ENCODE measurements at regions not wholly inside any gene's neighbourhood (a gene's known extent, or its start where the extent isn't known, plus 50 kb on each side); places are given as distances from the start of the nearest gene placed in this dataset.

- H3K9ac ChIP-seq (ENCODE audit: low read length): no peak overlapping the region
- H3F3A ChIP-seq (ENCODE audit: insufficient read depth, low read length, poor library complexity, severe bottlenecking): no peaks in the 10 kb centered on the region
- no peak overlapping the region for H3K4me2 ChIP-seq (ENCODE audit: low read length)
- H3K27me3 ChIP-seq (ENCODE audit: insufficient read depth, low read depth, low read length): no peaks in the 10 kb centered on the region
- no peaks in the 10 kb centered on the region for H4K20me1 ChIP-seq (ENCODE audit: insufficient read depth)
- no peaks in the 10 kb centered on the region for H3K9me2 ChIP-seq (ENCODE audit: insufficient read depth, low read length)
- H2AFZ ChIP-seq (ENCODE audit: low read depth, low read length): no peak overlapping the region
- H3K9me3 ChIP-seq (ENCODE audit: low read length): no peaks in the 10 kb centered on the region
- H3K79me2 ChIP-seq (replicated peaks; ENCODE audit: insufficient read depth, low read length): no peaks in the 10 kb centered on the region
- H3K4me3 ChIP-seq (ENCODE audit: low read length): no peak overlapping the region
- H3K27ac ChIP-seq (ENCODE audit: low read length): no peak overlapping the region
- H3K36me3 ChIP-seq (ENCODE audit: insufficient read depth, low read length): no peaks in the 10 kb centered on the region
- TF ChIP-seq EZH2 (IDR thresholded peaks at IDR 0.05; ENCODE audit: borderline replicate concordance, insufficient read depth, low read length, poor library complexity, severe bottlenecking): no peak
- no peak for TF ChIP-seq SMC3 (conservative IDR thresholded peaks at IDR 0.05; ENCODE audit: poor library complexity)
- no peak for TF ChIP-seq REST (IDR thresholded peaks at IDR 0.05; ENCODE audit: borderline replicate concordance)
- TF ChIP-seq POLR2AphosphoS5 (IDR thresholded peaks at IDR 0.05): no peak
- no peak for TF ChIP-seq CTCF (IDR thresholded peaks at IDR 0.05; ENCODE audit: poor library complexity, severe bottlenecking)
- no peak for TF ChIP-seq MXI1 (conservative IDR thresholded peaks at IDR 0.05; ENCODE audit: poor library complexity, severe bottlenecking)
- no peak for TF ChIP-seq TAF1 (IDR thresholded peaks at IDR 0.05; ENCODE audit: low read depth)
- TF ChIP-seq RAD21 (conservative IDR thresholded peaks at IDR 0.05): no peak
- no peak for TF ChIP-seq EP300 (conservative IDR thresholded peaks at IDR 0.05; ENCODE audit: poor library complexity, severe bottlenecking)
These were observed 516.7 kb downstream of the C6orf118 start for GRCh38 chr6:164792666-164793065.

GRCh38 chr6:164791498-164791897 is 517.9 kb downstream of the C6orf118 start:
- H3K4me3 ChIP-seq (ENCODE audit: low read length): no peak overlapping the region
- H3K36me3 ChIP-seq (ENCODE audit: insufficient read depth, low read length): no peaks in the 10 kb centered on the region
- H4K20me1 ChIP-seq (ENCODE audit: insufficient read depth): no peaks in the 10 kb centered on the region
- H3K9ac ChIP-seq (ENCODE audit: low read length): no peak overlapping the region
- no peaks in the 10 kb centered on the region for H3K27me3 ChIP-seq (ENCODE audit: insufficient read depth, low read depth, low read length)
- TF ChIP-seq SMC3 (conservative IDR thresholded peaks at IDR 0.05; ENCODE audit: poor library complexity): no peak
- TF ChIP-seq EZH2 (IDR thresholded peaks at IDR 0.05; ENCODE audit: borderline replicate concordance, insufficient read depth, low read length, poor library complexity, severe bottlenecking): no peak
- TF ChIP-seq EP300 (conservative IDR thresholded peaks at IDR 0.05; ENCODE audit: poor library complexity, severe bottlenecking): no peak
- TF ChIP-seq MXI1 (conservative IDR thresholded peaks at IDR 0.05; ENCODE audit: poor library complexity, severe bottlenecking): no peak
- TF ChIP-seq TAF1 (IDR thresholded peaks at IDR 0.05; ENCODE audit: low read depth): no peak
- TF ChIP-seq POLR2AphosphoS5 (IDR thresholded peaks at IDR 0.05): no peak
- TF ChIP-seq REST (IDR thresholded peaks at IDR 0.05; ENCODE audit: borderline replicate concordance): no peak
- TF ChIP-seq CTCF (IDR thresholded peaks at IDR 0.05; ENCODE audit: poor library complexity, severe bottlenecking): no peak
- no peak for TF ChIP-seq RAD21 (conservative IDR thresholded peaks at IDR 0.05)
- no peak overlapping the region for H3K4me2 ChIP-seq (ENCODE audit: low read length)
- no peaks in the 10 kb centered on the region for H3F3A ChIP-seq (ENCODE audit: insufficient read depth, low read length, poor library complexity, severe bottlenecking)
- H3K9me2 ChIP-seq (ENCODE audit: insufficient read depth, low read length): no peaks in the 10 kb centered on the region
- H3K27ac ChIP-seq (ENCODE audit: low read length): no peak overlapping the region
- H2AFZ ChIP-seq (ENCODE audit: low read depth, low read length): no peak overlapping the region
- no peaks in the 10 kb centered on the region for H3K9me3 ChIP-seq (ENCODE audit: low read length)
- no peaks in the 10 kb centered on the region for H3K79me2 ChIP-seq (replicated peaks; ENCODE audit: insufficient read depth, low read length)

Data from neural cell (in vitro differentiated cells).